GOT3 (cell line): ENCODE measurements at regions not wholly inside any gene's neighbourhood (a gene's known extent, or its start where the extent isn't known, plus 50 kb on each side); places are given as distances from the start of the nearest gene placed in this dataset.

Experiments used
- DNase-seq: peaks from one replicate; lab custom pipeline; 2025; ENCODE audit warnings: mixed read lengths; lab: John Stamatoyannopoulos, UW

- DNase-seq, result no peak
These were observed 359.7 kb upstream of the CAMK1G start for GRCh38 chr1:209223791-209224190.

DNA sequence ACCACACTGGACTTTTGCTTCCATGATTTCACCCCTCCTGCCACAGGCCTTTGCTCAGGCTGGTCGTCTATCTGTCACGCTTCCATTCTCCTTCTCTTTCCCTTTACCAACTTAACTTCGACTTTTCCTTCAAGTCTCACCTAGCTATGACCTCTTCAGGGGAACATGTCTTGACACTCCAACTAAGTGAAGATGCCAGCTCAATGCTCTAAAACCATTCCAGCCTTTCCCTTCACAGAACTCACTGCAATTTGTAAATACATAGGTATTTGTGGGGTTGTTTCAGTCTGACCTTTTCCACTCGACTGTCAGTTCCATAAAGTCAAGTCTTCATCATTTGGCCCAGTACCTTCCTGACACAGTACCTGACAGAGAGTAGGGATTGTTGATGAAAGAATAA is 358.6 kb upstream of the CAMK1G start:
- DNase-seq, result no peak

GRCh38 chr1:209227171-209227570 is 356.3 kb upstream of the CAMK1G start:
- DNase-seq, result no peak

DNA sequence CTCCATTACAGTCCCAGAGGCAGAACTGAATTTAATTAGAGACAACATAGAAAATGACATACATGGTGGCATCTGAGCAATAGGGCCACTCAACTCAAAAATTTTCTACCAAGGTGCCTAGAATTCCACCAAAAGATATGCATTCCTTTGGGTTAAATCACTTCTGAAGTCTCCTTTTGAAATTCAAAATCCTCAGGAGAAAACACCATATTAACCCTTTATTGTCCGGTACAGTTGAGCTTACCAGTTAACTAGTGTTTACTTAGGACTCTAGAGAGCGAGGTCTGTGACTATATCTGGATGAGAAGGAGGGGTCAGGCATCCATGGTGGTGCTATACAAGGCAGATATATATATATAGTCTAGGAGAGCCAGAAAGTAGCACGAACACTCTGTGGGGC is 355.6 kb upstream of the CAMK1G start:
- DNase-seq, result no peak

- DNase-seq, result no peak
These were observed 353.9 kb upstream of the CAMK1G start for GRCh38 chr1:209229494-209230061.

DNA sequence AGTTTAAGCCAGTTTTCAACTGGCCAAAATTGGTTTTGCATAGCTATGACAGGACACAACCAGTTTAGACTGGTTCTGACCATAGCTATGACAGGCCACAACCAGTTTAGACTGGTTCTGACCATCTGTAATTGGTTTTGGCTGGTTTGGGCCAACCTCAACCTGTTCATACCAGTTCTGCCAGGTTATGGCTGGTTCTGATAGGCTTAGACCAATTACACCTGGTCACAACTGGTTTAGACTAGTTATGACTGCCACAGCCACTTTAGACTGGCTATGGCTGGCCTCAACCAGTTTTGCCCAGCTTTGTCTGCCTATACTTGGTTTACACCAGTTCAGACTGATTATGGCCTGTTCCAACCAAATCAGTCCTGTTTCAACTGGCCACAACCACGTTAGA is 353.2 kb upstream of the CAMK1G start:
- no peak for DNase-seq

- no peak for DNase-seq
These were observed 351.9 kb upstream of the CAMK1G start for GRCh38 chr1:209231476-209232156.

GRCh38 chr1:209232197-209232596 is 351.3 kb upstream of the CAMK1G start:
- no peak for DNase-seq

DNA sequence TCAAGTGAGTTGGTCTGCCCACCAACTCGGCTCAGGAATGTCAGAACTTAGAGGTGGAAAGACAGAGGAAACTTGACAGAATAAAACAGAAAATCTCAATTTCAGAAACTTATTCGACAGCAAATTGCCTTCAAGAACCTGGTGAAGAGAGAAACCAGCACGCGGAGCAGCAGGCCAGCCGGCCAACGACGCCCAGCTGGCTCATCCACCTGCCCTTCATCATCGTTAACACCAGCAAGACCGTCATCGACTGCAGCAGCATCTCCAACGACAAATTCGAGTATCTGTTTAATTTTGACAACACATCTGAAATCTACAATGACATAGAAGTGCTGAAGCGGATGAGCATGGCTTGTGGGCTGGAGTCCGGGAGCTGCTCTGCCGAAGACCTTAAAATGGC is 350.8 kb upstream of the CAMK1G start:
- DNase-seq, result no peak

DNA sequence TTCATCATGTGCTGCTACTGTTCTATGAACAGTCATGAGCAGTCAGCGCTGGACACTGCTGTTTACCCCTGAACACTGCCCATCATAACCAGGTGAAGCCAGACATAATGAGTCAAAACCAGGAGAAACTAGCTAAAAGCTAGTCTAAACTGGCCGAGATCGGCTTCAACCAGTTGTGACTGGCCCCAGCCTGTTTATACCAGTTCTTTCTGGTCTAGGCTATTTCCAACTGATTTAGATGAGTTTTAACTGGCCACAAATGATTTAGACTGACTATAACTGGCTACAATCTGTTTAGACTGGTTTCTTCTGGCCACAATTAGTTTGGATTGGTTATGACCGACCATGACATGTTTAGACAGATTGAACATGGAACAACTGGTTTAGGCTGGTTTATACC is 348.3 kb upstream of the CAMK1G start:
- DNase-seq, result no peak

GRCh38 chr1:209238356-209238755 is 345.2 kb upstream of the CAMK1G start:
- no peak for DNase-seq

DNA sequence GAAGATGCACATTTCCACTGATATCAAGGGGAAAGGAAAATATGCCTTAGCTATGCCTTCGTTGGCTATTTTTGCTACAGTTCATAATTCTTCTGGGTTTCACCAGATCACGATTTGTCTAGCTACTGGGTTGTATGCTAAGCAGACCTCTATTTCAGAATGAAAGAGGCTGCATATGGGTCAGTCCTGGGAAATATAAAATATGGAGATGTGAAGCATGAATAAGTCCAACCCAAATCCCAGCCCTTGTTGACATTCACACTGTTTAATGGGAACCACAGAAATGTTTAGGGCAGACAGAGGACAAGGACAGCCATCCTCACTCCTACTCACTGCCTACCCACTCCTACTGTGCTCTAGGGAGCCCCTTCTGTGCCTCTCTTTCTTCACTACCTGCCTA is 343.2 kb upstream of the CAMK1G start:
- no peak for DNase-seq

- DNase-seq, result no peak
These were observed 342.0 kb upstream of the CAMK1G start for GRCh38 chr1:209241487-209241886.

DNA sequence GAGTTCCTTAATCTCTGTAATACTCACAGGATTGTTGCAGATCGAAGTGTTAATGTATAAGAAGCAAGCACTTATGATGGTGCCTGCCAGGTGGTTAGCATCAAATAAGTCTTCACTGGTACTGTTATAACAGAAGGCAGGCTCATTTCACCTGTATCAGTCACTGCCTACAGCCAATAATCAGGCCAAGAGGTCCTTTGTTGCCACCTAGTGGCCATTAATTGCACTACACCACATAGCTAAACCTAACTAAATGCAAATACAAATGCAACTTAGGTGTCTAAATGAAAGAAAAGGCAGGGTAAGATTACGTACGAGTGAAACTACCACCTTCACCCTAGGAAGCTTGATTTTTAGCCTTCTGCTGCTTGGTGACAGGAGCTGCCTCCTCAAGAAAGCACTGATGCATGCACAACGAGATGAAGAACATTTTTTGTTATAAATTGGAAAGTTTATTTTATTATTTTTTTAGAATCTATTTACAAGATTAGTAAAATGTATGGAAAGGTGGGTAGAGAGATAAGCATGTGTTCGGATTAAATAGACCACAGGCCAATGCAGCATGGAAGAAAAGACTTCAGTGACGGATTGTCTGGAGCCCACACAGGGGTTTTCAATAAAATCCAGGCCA is 334.8 kb upstream of the CAMK1G start:
- no peak for DNase-seq

GRCh38 chr1:209249280-209249670 is 334.2 kb upstream of the CAMK1G start:
- DNase-seq, result no peak

DNA sequence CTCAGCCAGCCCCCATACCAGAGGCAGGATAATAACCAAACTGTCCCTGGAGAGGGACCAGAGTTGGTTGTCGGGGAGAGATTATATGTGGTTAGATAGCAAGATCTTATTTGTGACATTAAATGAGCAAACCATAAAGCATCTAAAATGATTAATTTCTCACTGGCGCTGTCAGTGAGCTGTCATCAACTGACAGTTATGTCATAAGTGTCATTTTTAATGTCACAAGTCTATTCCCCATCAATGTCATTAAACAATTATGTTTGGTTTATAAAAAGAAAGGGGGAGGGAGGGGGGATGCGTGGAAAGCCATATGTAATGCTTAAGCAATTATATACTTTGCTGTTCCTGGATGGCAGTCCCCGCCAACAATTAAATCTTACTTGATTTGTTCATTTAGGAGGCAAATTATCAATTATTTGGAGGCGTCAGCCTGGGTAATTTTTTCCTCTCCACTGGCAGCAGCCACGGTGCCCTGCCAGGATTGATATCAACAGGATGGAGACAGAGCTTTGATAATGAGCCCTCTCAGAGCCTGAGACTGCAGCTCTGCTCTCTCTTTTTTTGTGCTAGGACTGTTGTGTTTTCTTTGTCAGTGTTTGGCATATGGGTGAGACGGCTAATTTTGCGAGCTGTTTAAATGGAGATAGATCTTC is 333.6 kb upstream of the CAMK1G start:
- DNase-seq, result no peak

- no peak for DNase-seq
These were observed 332.5 kb upstream of the CAMK1G start for GRCh38 chr1:209250861-209251636.

DNA sequence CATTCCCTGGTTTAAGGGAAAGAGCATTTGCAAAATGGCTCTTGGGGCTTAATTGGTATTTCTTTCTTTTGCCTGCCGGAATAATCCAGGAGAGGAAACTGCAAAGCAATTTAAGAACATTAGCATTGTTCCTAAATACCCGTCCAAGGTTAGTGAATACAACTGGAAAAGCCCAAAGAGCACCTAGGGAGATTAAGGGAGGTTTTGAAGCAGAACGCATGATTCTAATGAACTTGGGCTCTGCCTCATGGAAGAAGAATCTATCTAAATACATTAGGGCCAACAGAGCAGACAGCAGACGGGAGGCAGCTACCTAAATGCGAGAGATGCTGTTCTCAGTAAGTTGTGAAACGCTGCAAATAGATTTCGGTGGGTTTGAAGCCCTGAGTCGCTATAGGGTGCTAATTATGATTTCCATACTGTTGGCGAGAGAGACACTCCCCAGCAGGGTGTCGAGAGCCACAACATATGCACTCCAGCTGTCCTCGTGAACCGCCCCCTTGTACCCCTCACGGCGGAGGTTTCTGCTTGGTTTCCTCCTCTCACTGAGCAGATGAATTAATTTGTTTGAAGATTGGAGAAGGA is 326.7 kb upstream of the CAMK1G start:
- no peak for DNase-seq

DNA sequence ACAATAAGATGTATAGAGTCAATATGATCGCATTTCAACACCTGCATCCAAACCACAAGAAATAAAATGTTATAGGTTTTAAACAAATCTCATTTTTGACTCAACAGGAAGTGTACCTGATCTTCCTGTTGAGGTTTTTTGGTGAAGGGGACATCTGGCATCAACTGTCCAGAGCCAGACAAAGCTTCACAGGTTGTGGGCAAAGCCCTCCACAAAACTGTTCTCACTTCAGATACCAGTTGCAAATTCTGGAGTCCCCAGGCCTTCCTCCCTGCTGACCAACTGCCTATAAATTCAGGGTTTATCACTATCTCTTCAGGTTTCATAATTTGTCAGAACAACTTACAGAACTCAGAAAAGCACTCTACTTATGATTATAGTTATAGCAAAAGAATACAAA is 326.1 kb upstream of the CAMK1G start:
- DNase-seq, result no peak

DNA sequence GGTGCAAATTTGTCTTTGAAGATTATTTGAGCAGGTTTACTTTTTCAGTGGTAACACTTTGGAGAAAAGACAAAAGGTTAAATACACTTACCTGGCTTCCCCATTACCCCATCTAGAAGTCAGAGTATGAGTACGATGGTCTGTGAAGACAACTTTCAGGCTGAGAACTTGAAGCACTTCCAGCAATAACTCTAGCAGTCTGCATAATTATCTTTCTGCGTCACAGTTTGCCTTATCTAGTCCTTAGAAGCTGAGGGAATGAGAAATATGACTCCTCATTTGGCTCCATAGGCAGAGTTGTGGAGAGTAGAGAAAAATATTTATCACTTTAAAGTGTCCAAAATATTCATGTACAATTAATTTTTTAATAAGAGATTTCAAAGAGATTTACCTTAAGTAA is 323.4 kb upstream of the CAMK1G start:
- DNase-seq, result no peak

DNA sequence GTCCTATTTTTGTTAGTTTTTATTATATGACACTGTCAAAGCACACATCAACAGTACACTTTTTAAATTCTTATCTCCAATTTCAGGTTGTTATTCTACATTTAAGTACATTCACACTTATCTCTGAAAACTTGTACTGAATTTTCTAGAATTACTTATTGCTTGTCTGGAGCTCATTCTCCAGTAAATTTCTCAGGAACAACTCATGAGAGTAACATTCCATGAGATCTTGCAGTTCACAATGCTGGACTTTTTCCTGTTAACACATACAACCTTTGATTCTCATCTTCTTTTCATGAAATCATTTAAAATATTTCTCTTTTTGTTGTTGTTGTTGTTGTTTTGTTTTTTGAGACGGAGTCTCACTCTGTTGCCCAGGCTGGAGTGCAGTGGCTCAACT is 320.9 kb upstream of the CAMK1G start:
- DNase-seq, result no peak

DNA sequence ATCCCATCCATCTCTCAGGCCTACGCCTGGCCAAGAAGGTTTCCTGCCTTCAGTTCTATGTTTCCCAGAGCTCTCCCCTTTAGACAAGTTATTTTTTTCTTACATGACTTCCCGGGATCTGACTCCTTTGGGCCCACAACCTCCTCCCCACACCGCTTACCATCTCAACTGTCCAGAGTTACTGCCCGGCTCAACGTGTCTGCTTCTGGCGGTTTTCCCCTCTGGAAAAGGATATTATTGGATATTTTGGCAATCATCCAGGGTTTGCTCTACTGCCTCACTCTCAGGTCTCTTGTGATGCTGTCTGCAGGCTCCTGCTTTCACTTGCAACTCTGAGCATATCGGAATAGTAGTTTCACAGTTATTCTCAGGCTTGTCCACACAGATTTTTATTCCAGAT is 318.2 kb upstream of the CAMK1G start:
- no peak for DNase-seq
